Activated CD8-positive, alpha-beta T cell treated with anti-CD3 and anti-CD28 coated beads, Interleukin-2, amount 10 ng/mL, durations not matched to agents 7 days and 5 days (primary cell): ENCODE measurements at regions not wholly inside any gene's neighbourhood (a gene's known extent, or its start where the extent isn't known, plus 50 kb on each side); places are given as distances from the start of the nearest gene placed in this dataset.

Experiments used
- ATAC-seq: fragments of 150-1000 bp; cut with Tn5 transposase; one replicate; pipeline ENCODE4 v1.10.0; 2021; ENCODE audit warnings: moderate library complexity
- CTCF ChIA-PET: fragments of 350-600 bp; sonication (Branson Sonifier 250); formaldehyde crosslinking; loops from one replicate; lab custom pipeline; 2021; ENCODE audit warnings: antibody characterized with exemption; lab: Charles Lee
- POLR2A ChIA-PET: fragments of 350-600 bp; sonication (Branson Sonifier 250); formaldehyde crosslinking; loops from one replicate; lab custom pipeline; 2021; ENCODE audit warnings: antibody characterized with exemption; lab: Charles Lee
- DNase-seq: peaks from one replicate; pipeline ENCODE4 v3.0.0-alpha.2; 2020
- H3K27ac Mint-ChIP-seq: one replicate; pipeline ENCODE4 v1.8.0; 2021; ENCODE audit warnings: mild to moderate bottlenecking, mixed read lengths
- H3K27me3 Mint-ChIP-seq: one replicate; pipeline ENCODE4 v1.8.0; 2021; ENCODE audit warnings: low read depth, mixed read lengths
- H3K36me3 Mint-ChIP-seq: one replicate; pipeline ENCODE4 v1.8.0; 2021; ENCODE audit warnings: low read depth, mixed read lengths
- H3K4me1 Mint-ChIP-seq: one replicate; pipeline ENCODE4 v1.8.0; 2021; ENCODE audit warnings: low read depth, mixed read lengths
- H3K4me3 Mint-ChIP-seq: one replicate; pipeline ENCODE4 v1.8.0; 2021; ENCODE audit warnings: mild to moderate bottlenecking, mixed read lengths
- H3K9me3 Mint-ChIP-seq: one replicate; pipeline ENCODE4 v1.8.0; 2022; ENCODE audit warnings: mixed read lengths; ENCODE audit not compliant: insufficient read depth

DNA sequence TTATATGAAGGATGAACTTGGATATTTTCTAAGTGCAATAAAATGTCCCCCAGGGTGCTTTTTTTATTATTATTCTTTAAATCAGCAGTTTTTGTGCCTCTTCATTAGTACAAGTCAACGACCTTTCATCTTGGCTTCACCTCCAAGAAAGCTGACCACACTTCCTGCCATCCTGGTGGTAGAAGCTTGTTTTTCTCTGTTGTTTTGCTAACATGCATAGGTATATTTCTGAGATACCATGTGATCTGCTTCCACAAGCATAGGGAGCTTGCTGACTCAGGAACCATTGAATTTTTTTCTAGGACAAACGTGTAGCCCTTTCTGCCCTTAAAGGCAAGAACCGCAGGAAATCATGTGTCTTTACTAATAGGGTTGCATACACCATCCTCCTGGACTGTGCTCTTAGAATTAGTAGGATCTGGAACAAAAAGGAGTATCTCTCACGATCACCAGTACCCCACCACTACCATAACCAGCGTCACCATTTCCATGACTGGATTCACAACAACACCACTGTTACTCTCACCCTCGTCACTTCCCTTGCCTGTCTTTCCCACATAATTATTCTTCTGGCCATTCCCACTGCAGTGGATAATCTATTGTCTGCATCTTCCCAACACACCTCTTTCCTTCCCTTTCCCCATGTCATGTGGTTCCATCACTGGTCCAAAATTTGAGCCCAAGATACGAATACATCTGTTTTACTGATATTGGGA lies 207.1 kb downstream of the MAFB start:
- no peak overlapping the region for H3K27ac Mint-ChIP-seq
- H3K9me3 Mint-ChIP-seq = no peaks in the 10 kb centered on the region
- H3K4me3 Mint-ChIP-seq = no peak overlapping the region
- CTCF ChIA-PET = no interaction called here
- DNase-seq (no peak), ATAC-seq (no peak)
- no peaks in the 10 kb centered on the region for H3K36me3 Mint-ChIP-seq
- POLR2A ChIA-PET = no interaction called here
- peaks cover 5% of the 10 kb centered on the region for H3K27me3 Mint-ChIP-seq
- peaks cover 2% of the 10 kb centered on the region for H3K4me1 Mint-ChIP-seq

DNA sequence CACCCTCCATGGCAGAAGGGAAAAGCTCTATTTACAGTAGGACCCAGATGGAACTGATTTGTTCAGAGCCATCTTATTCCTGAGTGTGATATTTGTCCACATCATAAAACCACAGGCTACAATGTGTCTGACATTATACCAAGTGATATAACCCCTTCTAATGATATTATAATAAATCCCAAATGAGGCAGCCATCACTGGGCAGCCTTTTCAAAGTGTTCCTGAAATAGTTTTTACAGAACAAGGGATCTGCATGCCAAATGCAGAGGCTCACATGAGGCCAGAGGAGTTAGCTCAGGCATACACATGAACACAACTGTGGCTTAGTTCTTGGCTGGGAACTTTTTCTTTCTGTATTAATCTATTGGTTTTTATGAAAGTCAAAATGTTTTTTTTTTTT lies 207.7 kb downstream of the MAFB start:
- no peak for ATAC-seq
- Mint-ChIP-seq H3K36me3 (no peaks in the 10 kb centered on the region), H3K4me1 (peaks cover 2% of the 10 kb centered on the region), H3K9me3 (no peaks in the 10 kb centered on the region), H3K4me3 (no peak overlapping the region), H3K27ac (no peak overlapping the region), H3K27me3 (peaks cover 5% of the 10 kb centered on the region)
- no peak for DNase-seq
- POLR2A ChIA-PET = no interaction called here
- CTCF ChIA-PET = no interaction called here

DNA sequence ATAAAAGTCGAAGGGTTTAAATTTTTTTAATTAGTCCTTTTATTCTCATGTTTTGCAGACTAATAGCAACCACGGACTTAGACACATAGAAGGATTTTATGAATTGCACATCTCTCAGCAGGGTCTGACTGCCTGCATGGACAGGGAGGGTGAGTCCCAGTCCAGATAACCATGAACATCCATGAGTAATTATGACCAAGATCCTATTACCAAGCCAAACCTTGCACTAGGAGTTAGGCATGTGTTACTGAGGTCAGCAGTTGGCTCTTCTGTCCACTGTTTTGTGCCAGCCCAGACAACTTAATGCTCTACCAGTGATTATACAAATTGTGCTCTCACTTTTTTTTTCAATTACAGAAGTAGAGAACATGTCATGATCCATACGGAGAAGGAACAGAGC lies 211.2 kb downstream of the MAFB start:
- no peaks in the 10 kb centered on the region for H3K36me3 Mint-ChIP-seq
- ATAC-seq = no peak
- H3K27ac Mint-ChIP-seq = no peak overlapping the region
- no peak overlapping the region for H3K4me3 Mint-ChIP-seq
- CTCF ChIA-PET = no interaction called here
- POLR2A ChIA-PET = no interaction called here
- H3K9me3 Mint-ChIP-seq = no peaks in the 10 kb centered on the region
- H3K27me3 Mint-ChIP-seq = peaks cover 3% of the 10 kb centered on the region
- H3K4me1 Mint-ChIP-seq = peaks cover 2% of the 10 kb centered on the region
- DNase-seq = no peak

- DNase-seq (no peak), ATAC-seq (no peak)
- ChIA-PET CTCF (no interaction called here), POLR2A (no interaction called here)
- Mint-ChIP-seq H3K36me3 (no peaks in the 10 kb centered on the region), H3K4me1 (no peaks in the 10 kb centered on the region), H3K27me3 (no peaks in the 10 kb centered on the region), H3K27ac (no peak overlapping the region), H3K4me3 (no peak overlapping the region), H3K9me3 (no peaks in the 10 kb centered on the region)
These were observed 212.6 kb downstream of the MAFB start for GRCh38 chr20:40476461-40476860.

DNA sequence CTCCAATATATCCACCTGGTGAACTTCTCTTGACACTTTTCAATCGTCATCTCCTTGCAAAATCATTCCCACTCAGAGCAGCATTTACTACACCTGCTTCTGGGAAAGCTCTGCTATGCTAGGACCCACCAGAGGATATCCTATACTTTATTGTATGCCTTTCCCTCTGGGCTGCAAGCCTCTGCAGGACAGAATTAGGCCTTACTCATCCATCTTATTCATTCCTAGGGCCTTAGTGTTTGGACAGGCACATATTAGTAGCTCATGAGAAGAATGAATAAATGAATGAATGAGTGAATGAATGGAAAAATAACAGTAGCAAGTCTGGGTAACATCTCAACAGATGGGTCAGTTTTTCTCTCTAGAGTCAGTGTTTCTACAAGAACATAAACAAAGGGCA lies 216.1 kb downstream of the MAFB start:
- no peaks in the 10 kb centered on the region for H3K9me3 Mint-ChIP-seq
- H3K4me1 Mint-ChIP-seq = no peaks in the 10 kb centered on the region
- ChIA-PET CTCF (no interaction called here), POLR2A (no interaction called here)
- DNase-seq (no peak), ATAC-seq (no peak)
- no peaks in the 10 kb centered on the region for H3K36me3 Mint-ChIP-seq
- no peaks in the 10 kb centered on the region for H3K27me3 Mint-ChIP-seq
- H3K4me3 Mint-ChIP-seq = no peak overlapping the region
- H3K27ac Mint-ChIP-seq = no peak overlapping the region

GRCh38 chr20:40471261-40471629 lies 217.8 kb downstream of the MAFB start:
- Mint-ChIP-seq H3K9me3 (no peaks in the 10 kb centered on the region), H3K27me3 (no peaks in the 10 kb centered on the region), H3K4me1 (no peaks in the 10 kb centered on the region), H3K27ac (no peak overlapping the region), H3K4me3 (no peak overlapping the region), H3K36me3 (no peaks in the 10 kb centered on the region)
- ChIA-PET CTCF (no interaction called here), POLR2A (no interaction called here)
- no peak for ATAC-seq
- no peak for DNase-seq

GRCh38 chr20:40470445-40471260 lies 218.4 kb downstream of the MAFB start:
- H3K4me1 Mint-ChIP-seq = no peaks in the 10 kb centered on the region
- POLR2A ChIA-PET = no interaction called here
- no peaks in the 10 kb centered on the region for H3K27me3 Mint-ChIP-seq
- ATAC-seq (no peak), DNase-seq (no peak)
- no peak overlapping the region for H3K27ac Mint-ChIP-seq
- CTCF ChIA-PET = no interaction called here
- H3K9me3 Mint-ChIP-seq = no peaks in the 10 kb centered on the region
- no peak overlapping the region for H3K4me3 Mint-ChIP-seq
- H3K36me3 Mint-ChIP-seq = no peaks in the 10 kb centered on the region

DNA sequence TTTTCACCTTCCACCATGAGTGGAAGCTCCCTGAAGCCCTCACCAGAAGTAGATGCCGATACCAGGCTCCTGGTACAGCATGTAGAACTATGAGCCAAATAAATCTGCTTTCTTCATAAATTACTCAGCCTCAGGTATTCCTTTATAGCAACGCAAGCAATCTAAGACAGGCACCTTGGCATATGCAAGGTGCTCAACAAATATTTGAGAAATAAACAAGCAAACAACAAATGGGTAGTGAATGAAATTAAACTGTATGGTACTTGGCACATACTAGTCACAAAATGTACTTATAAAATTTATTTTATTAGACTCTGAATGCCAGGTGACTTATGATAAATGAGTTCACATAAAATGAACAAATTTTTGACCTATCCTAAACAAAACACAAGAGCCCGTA lies 220.3 kb downstream of the MAFB start:
- no peak overlapping the region for H3K4me3 Mint-ChIP-seq
- ATAC-seq = no peak
- no peaks in the 10 kb centered on the region for H3K36me3 Mint-ChIP-seq
- no peak for DNase-seq
- no peaks in the 10 kb centered on the region for H3K4me1 Mint-ChIP-seq
- no peak overlapping the region for H3K27ac Mint-ChIP-seq
- ChIA-PET POLR2A (no interaction called here), CTCF (no interaction called here)
- no peaks in the 10 kb centered on the region for H3K9me3 Mint-ChIP-seq
- no peaks in the 10 kb centered on the region for H3K27me3 Mint-ChIP-seq

- POLR2A ChIA-PET = no interaction called here
- DNase-seq = no peak
- H3K4me1 Mint-ChIP-seq = no peaks in the 10 kb centered on the region
- H3K27ac Mint-ChIP-seq = no peak overlapping the region
- H3K9me3 Mint-ChIP-seq = no peaks in the 10 kb centered on the region
- no peaks in the 10 kb centered on the region for H3K36me3 Mint-ChIP-seq
- H3K4me3 Mint-ChIP-seq = no peak overlapping the region
- CTCF ChIA-PET = no interaction called here
- no peak for ATAC-seq
- no peaks in the 10 kb centered on the region for H3K27me3 Mint-ChIP-seq
These were observed 221.2 kb downstream of the MAFB start for GRCh38 chr20:40467703-40468411.

- no peak for ATAC-seq
- Mint-ChIP-seq H3K27ac (no peak overlapping the region), H3K36me3 (no peaks in the 10 kb centered on the region), H3K4me1 (no peaks in the 10 kb centered on the region), H3K4me3 (no peak overlapping the region), H3K27me3 (no peaks in the 10 kb centered on the region), H3K9me3 (no peaks in the 10 kb centered on the region)
- CTCF ChIA-PET = no interaction called here
- no peak for DNase-seq
- POLR2A ChIA-PET = no interaction called here
These were observed 222.0 kb downstream of the MAFB start for GRCh38 chr20:40467067-40467466.

- H3K9me3 Mint-ChIP-seq = no peaks in the 10 kb centered on the region
- no peaks in the 10 kb centered on the region for H3K36me3 Mint-ChIP-seq
- no peak overlapping the region for H3K4me3 Mint-ChIP-seq
- CTCF ChIA-PET = no interaction called here
- no peak overlapping the region for H3K27ac Mint-ChIP-seq
- no peaks in the 10 kb centered on the region for H3K4me1 Mint-ChIP-seq
- ATAC-seq (no peak), DNase-seq (no peak)
- POLR2A ChIA-PET = no interaction called here
- H3K27me3 Mint-ChIP-seq = no peaks in the 10 kb centered on the region
These were observed 224.3 kb downstream of the MAFB start for GRCh38 chr20:40464731-40465208.

- ATAC-seq = no peak
- POLR2A ChIA-PET = no interaction called here
These were observed 225.9 kb downstream of the MAFB start for GRCh38 chr20:40463171-40463570.

More at GRCh38 chr20:40463171-40463570, 225.9 kb downstream of the MAFB start:
- H3K4me3 Mint-ChIP-seq = no peak overlapping the region
- no peaks in the 10 kb centered on the region for H3K36me3 Mint-ChIP-seq
- CTCF ChIA-PET = no interaction called here
- DNase-seq = no peak
- H3K4me1 Mint-ChIP-seq = no peaks in the 10 kb centered on the region
- H3K27me3 Mint-ChIP-seq = no peaks in the 10 kb centered on the region
- H3K9me3 Mint-ChIP-seq = no peaks in the 10 kb centered on the region
- H3K27ac Mint-ChIP-seq = no peak overlapping the region
